ENCODE measurements at regions not wholly inside any gene's neighbourhood (a gene's known extent, or its start where the extent isn't known, plus 50 kb on each side); places are given as distances from the start of the nearest gene placed in this dataset.

DNA sequence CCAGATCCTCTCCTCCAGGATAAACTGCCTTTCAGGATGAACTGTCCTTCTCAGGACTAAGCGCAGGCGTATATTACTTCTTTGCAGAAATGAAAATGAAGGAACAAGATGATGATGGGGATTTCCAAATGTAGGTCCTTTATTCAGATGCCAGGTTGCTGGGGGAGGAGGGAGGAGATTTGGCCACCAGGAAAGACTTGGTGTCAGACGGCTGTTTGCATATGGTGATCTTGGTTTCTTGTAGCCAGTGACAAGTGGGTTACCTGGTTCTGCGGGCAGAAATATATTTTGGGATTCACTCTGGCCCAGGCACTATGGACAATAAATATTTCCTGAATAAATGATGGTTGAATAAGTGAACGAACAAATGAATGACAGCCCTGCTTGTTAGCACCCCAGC, 243.4 kb downstream of the MIAT start:
- Histone ChIP-seq H3K23me2 (ENCODE audit: low read depth, low read length) (peaks cover 11% of the 10 kb centered on the region; the same call in 1 of the 2 replicates), H2BK12ac (ENCODE audit: low read depth, low read length) (no peak overlapping the region), H2BK5ac (ENCODE audit: low read depth, low read length) (no peak overlapping the region), H3K4me1 (replicated peaks in 1 of 4; ENCODE audit: control insufficient read depth in 3 of 4, insufficient read depth in 4 of 4, low read length in 3 of 4) (peaks cover 13 to 23% (median 18%) of the 10 kb centered on the region in 4 experiments), H4K5ac (ENCODE audit: insufficient read length, low read depth, low read length) (no peak overlapping the region), H2BK120ac (replicated peaks; ENCODE audit: low read depth, low read length) (no peak overlapping the region), H2AFZ (ENCODE audit: low read length) (no peak overlapping the region), H3K4ac (replicated peaks; ENCODE audit: insufficient read length, low read depth, low read length) (no peak overlapping the region), H3K14ac (ENCODE audit: insufficient read length) (no peak overlapping the region), H3K27me3 (replicated peaks in 1 of 4; ENCODE audit: control insufficient read depth in 3 of 4, extremely low read depth in 1 of 4, insufficient read depth in 3 of 4, low read length in 3 of 4) (peaks cover 0 to 9% (median 7%) of the 10 kb centered on the region in 4 experiments; a peak in 5 of 7 replicates), H3K9me3 (ENCODE audit: insufficient read depth in 2 of 2, low read depth in 1 of 2, low read length in 1 of 2) (peaks cover 0 to 2% of the 10 kb centered on the region in 2 experiments; a peak in 1 of 4 replicates), H4K8ac (ENCODE audit: extremely low read depth, insufficient read depth, low read length) (no peak overlapping the region), H3K56ac (replicated peaks; ENCODE audit: insufficient read length, low read depth, low read length) (no peak overlapping the region), H3K23ac (ENCODE audit: insufficient read length) (no peak overlapping the region), H4K20me1 (replicated peaks in 1 of 2; ENCODE audit: control insufficient read depth in 1 of 2, insufficient read depth in 2 of 2, low read length in 2 of 2) (no peaks in the 10 kb centered on the region), H3K4me2 (ENCODE audit: insufficient read depth in 1 of 2, low read depth in 2 of 2, low read length in 2 of 2) (peak overlapping the region; percentile 24 to 52; a peak in 3 of 4 replicates), H3K27ac (ENCODE audit: low read depth, low read length) (no peak overlapping the region), H3K18ac (ENCODE audit: extremely low read depth, low read length) (no peak overlapping the region), H3K79me1 (ENCODE audit: low read depth, low read length) (no peaks in the 10 kb centered on the region), H3K36me3 (ENCODE audit: control insufficient read depth in 2 of 4, insufficient read depth in 4 of 4, low read length in 3 of 4) (no peaks in the 10 kb centered on the region), H2BK20ac (ENCODE audit: low read length) (no peak overlapping the region), H3K4me3 (ENCODE audit: extremely low read depth in 1 of 4, insufficient read depth in 2 of 4, low read depth in 3 of 4, low read length in 4 of 4) (peak overlapping the region in 1 of 4 experiments; percentile 1; a peak in 1 of 8 replicates), H2AK5ac (ENCODE audit: low read depth, low read length) (no peak overlapping the region), H3K9ac (replicated peaks in 1 of 4; ENCODE audit: extremely low read depth in 1 of 4, low read depth in 3 of 4, low read length in 3 of 4) (no peak overlapping the region), H4K91ac (replicated peaks; ENCODE audit: insufficient read length, low read length) (peak overlapping the region; percentile 7), H2BK15ac (ENCODE audit: low read length) (no peak overlapping the region), H3K79me2 (ENCODE audit: control insufficient read depth in 1 of 2, insufficient read depth in 2 of 2, low read length in 2 of 2) (no peaks in the 10 kb centered on the region)
- CTCF ChIA-PET (ENCODE audit: partially characterized antibody) = no interaction called here
- FAIRE-seq (peak; percentile 65), DNase-seq (ENCODE audit: low read depth in 1 of 2, low spot score in 2 of 2) (no peak)
- POLR2A ChIA-PET (ENCODE audit: partially characterized antibody) = interaction anchor here (0.7 kb wide), 1 partner anchor 234 kb away, joined by 3 read pairs; no protein-coding TSS in a partner anchor
- 65% methylated on average over 5 of the region's 5 CpGs; no CpG with 5 or more reads in 1 of the 2 experiments for WGBS, 2 experiments (ENCODE audit: extremely low coverage in 1 of 2, insufficient coverage in 1 of 2, insufficient read length in 1 of 2, insufficient replicate concordance in 2 of 2, low coverage in 1 of 2, low lambda C conversion rate in 2 of 2, missing lambda C conversion rate in 1 of 2)
- TF ChIP-seq YY1 (IDR thresholded peaks at IDR 0.05; ENCODE audit: low read depth, low read length) = no peak

Data from H1 (cell line).